CD4-positive, alpha-beta T cell treated with Interferon gamma for 1 hour (primary cell): ENCODE measurements at regions not wholly inside any gene's neighbourhood (a gene's known extent, or its start where the extent isn't known, plus 50 kb on each side); places are given as distances from the start of the nearest gene placed in this dataset.
A peak's percentile ranks its signal among the peaks of the same experiment; 100 is the strongest.

Experiments
- DNase-seq: peaks from one replicate; pipeline ENCODE4 v3.0.0-alpha.2; 2020

- DNase-seq: no peak
Measured at GRCh38 chr1:198906739-198907422, 268.0 kb downstream of the PTPRC start.

GRCh38 chr1:198907423-198907746 lies 268.5 kb downstream of the PTPRC start:
- DNase-seq: no peak

GRCh38 chr1:198908995-198909394 lies 270.2 kb downstream of the PTPRC start:
- no peak for DNase-seq

GRCh38 chr1:198909973-198910372 lies 271.1 kb downstream of the PTPRC start:
- no peak for DNase-seq

- no peak for DNase-seq
Measured at GRCh38 chr1:198910816-198911215, 272.0 kb downstream of the PTPRC start.

GRCh38 chr1:198912046-198912445 lies 273.2 kb downstream of the PTPRC start:
- DNase-seq: no peak

- no peak for DNase-seq
Measured at GRCh38 chr1:198913667-198914066, 274.8 kb downstream of the PTPRC start.

- DNase-seq: no peak
Measured at GRCh38 chr1:198915327-198916231, 276.7 kb downstream of the PTPRC start.

- no peak for DNase-seq
Measured at GRCh38 chr1:198917226-198917625, 278.4 kb downstream of the PTPRC start.

GRCh38 chr1:198918920-198919319 lies 280.1 kb downstream of the PTPRC start:
- no peak for DNase-seq

GRCh38 chr1:198919667-198920398 lies 281.0 kb downstream of the PTPRC start:
- no peak for DNase-seq

- DNase-seq: no peak
Measured at GRCh38 chr1:198922638-198923430, 284.0 kb downstream of the PTPRC start.

- DNase-seq: no peak
Measured at GRCh38 chr1:198923993-198924392, 285.2 kb downstream of the PTPRC start.

GRCh38 chr1:198925567-198925966 lies 286.7 kb downstream of the PTPRC start:
- no peak for DNase-seq

GRCh38 chr1:198927129-198927528 lies 288.3 kb downstream of the PTPRC start:
- DNase-seq: no peak

GRCh38 chr1:198929111-198929604 lies 290.3 kb downstream of the PTPRC start:
- no peak for DNase-seq

- DNase-seq: no peak
Measured at GRCh38 chr1:198929961-198930599, 291.2 kb downstream of the PTPRC start.

- no peak for DNase-seq
Measured at GRCh38 chr1:198932351-198932991, 293.6 kb downstream of the PTPRC start.

GRCh38 chr1:198933515-198934222 lies 294.8 kb downstream of the PTPRC start:
- no peak for DNase-seq

GRCh38 chr1:198934426-198934825 lies 295.6 kb downstream of the PTPRC start:
- no peak for DNase-seq

GRCh38 chr1:198934901-198935305 lies 296.1 kb downstream of the PTPRC start:
- DNase-seq: peak; percentile 53
